ENCODE measurements at regions not wholly inside any gene's neighbourhood (a gene's known extent, or its start where the extent isn't known, plus 50 kb on each side); places are given as distances from the start of the nearest gene placed in this dataset.

- no peak for TF ChIP-seq OSR1 (CRISPR knock-in tag; IDR thresholded peaks at IDR 0.05)
- TF ChIP-seq ZNF70 (CRISPR knock-in tag; IDR thresholded peaks at IDR 0.05), result no peak
- TF ChIP-seq ARNTL (CRISPR knock-in tag; IDR thresholded peaks at IDR 0.05; ENCODE audit: borderline replicate concordance, low read depth), result no peak
- TF ChIP-seq ESRRG (CRISPR knock-in tag; IDR thresholded peaks at IDR 0.05), result no peak
- no peak for TF ChIP-seq BACH2 (CRISPR knock-in tag; IDR thresholded peaks at IDR 0.05; ENCODE audit: borderline replicate concordance)
These were observed 1081.1 kb downstream of the ARAP2 start for GRCh38 chr4:35163168-35163567.

Measured in SK-N-SH treated with all-trans-retinoic acid at 6 μM for 48 hours (cell line).